GM12872 (cell line): ENCODE measurements at regions not wholly inside any gene's neighbourhood (a gene's known extent, or its start where the extent isn't known, plus 50 kb on each side); places are given as distances from the start of the nearest gene placed in this dataset.

Experiments used
- TF ChIP-seq, protein P1 (sequence below): IDR thresholded peaks from 3 replicates; pipeline ENCODE4 v1.5.1; 2011; ENCODE audit warnings: low read depth, mild to moderate bottlenecking, low read length, moderate library complexity; ENCODE audit not compliant: insufficient read depth

DNA sequence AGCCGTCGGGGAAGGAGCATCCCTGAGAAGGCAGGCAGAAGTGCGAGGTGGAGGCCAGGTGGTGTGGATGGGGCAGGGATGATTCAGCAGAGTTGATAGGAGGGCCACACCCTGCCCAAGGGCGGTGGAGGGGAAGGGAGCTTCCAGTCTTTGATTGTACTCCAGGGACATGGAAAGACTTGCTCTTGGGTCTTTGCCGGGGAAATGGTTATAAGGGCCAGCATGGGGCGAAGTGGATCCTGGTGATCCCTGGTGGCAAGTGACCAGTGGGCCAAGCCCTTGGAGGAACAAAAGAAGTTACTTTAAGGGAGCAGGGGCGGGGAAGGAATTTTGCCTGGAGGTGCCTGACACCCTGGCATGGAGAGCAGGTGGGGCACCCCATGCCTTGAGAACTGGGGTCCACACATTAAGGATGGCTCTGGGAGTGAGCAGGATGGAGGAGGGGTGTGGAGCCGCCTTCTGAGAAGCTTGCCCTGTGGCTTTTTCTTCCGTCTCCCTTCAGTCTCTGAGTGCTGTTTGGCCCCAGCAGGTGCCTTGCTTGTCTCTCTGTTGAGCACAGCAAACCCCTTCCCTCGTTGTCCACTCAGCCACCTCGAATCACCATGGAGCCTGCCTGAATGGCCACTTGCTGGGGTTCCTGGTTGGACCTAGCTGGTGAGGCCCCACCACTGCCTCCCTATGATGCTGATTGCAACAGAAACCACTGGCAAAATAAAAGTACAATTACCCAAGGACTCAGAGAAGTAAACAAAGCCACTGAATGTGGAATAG is 83.9 kb downstream of the RAMP3 start:
- TF ChIP-seq, protein P1, sequence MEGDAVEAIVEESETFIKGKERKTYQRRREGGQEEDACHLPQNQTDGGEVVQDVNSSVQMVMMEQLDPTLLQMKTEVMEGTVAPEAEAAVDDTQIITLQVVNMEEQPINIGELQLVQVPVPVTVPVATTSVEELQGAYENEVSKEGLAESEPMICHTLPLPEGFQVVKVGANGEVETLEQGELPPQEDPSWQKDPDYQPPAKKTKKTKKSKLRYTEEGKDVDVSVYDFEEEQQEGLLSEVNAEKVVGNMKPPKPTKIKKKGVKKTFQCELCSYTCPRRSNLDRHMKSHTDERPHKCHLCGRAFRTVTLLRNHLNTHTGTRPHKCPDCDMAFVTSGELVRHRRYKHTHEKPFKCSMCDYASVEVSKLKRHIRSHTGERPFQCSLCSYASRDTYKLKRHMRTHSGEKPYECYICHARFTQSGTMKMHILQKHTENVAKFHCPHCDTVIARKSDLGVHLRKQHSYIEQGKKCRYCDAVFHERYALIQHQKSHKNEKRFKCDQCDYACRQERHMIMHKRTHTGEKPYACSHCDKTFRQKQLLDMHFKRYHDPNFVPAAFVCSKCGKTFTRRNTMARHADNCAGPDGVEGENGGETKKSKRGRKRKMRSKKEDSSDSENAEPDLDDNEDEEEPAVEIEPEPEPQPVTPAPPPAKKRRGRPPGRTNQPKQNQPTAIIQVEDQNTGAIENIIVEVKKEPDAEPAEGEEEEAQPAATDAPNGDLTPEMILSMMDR: no peak

DNA sequence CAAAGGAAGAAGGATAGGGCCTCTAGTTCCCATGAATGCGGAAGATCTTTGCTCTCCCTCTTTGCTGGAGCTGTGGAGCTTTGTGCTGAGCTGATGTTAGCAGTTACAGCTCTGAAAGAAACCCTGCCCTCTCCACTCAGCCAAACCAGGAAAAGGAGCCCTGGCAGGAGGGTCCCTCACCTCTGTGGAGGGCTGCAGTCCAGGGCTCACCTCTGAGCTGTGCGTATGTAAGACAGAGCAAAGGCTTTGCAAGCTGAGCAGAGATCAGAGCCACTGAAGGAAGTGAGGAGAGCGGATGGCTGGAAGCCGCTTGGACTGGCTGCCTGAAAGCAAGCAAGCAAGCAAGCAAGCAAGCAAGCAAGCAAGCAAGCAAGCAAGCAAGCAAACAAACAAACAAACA is 84.7 kb downstream of the RAMP3 start:
- TF ChIP-seq, protein P1: no peak

DNA sequence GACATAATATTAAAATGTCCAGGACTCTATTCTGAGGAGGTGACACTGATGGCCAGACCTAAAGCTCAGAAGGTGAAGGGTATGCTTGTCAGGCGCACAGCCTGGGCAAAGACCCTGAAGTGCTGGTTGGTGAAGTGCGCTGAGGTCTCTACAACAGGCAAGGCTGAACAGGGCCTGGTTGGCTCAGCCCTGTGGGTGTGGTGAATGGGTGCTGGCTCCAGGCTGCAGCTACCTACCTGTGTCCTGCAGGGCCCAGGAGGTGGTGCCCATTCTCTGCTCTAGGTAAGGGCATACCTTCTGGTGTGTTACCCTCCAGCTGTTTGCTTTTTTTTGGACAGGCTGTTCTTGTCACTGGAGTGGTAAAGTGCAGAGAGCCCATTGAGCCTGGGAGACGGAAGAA is 85.1 kb downstream of the RAMP3 start:
- TF ChIP-seq, protein P1: no peak

DNA sequence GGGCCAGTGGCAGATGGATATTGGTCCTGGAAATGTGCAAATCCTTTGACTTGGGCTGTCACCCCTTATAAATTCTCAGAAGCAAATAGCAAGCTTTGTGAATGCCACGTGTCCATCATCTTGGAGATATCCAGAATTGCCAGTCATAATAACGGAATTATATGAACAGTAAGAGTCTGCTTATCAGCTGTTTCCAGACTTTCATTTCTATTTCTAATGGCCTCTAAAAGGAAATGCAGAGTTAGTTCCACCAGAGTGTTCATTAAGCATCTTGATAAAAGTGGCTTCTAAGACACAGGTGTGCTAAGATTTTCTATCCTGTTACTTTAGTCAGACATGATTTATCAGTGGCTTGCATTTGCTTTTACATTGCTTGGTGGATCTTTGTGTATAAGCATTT is 87.4 kb downstream of the RAMP3 start:
- TF ChIP-seq, protein P1: no peak

DNA sequence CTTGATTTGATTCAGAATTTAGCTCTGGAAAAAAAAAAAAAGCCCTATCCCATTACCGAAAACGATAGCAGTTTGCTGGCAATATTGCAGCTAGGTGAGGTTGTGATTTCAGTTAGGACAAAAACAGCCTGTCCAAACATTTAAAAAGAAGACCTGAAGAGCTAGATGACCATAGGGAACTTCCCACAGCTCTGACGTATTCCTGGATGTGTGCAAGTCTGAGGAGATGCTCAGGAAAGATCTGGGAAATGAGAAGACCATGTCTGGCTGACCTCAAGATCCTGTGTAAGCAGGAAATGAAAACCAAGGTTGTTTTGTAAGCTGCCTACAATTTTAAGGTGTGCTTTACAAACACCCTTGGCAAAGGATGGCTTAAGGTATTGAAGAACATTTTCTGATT is 88.7 kb downstream of the RAMP3 start:
- TF ChIP-seq, protein P1: no peak

DNA sequence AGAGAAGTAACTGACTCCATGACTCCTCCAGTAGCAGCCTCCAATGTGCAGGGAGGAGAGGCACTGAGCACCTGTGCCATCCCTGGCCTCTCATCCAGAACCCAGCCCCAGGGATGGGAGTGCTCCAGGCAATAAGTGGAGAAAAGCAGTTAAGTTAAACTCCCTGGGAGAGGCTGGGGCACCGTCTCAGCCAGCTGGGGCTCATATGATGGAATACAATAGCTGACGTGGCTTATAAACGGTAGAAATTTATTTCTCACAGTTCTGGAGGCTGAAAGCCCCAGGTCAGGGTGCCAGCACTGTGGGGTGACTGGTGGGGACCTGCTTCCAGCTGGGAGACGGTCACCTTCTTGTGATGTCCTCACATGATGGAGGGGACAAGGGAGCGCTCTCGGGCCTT is 94.7 kb downstream of the RAMP3 start:
- TF ChIP-seq, protein P1: no peak

DNA sequence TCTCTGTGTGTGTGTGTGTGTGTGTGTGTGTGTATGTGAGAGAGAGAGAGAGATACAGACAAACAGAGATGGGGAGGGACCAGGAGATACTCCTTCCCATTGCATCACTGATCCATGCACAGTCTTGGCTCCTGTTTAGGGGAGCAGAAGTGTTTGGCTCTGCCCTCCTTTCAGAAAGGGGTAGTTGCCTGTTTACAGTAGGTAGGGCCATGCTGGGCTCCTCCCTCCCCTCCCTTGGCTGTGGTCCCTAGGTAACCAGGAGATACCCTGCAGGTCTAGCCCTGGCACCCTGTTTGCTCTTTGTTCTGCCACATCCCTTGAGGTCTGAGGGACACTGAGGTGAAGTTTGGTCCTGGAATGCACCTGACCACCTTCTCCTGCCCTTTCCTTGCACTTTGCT is 95.3 kb downstream of the RAMP3 start:
- TF ChIP-seq, protein P1: no peak
